Neural crest cell (in vitro differentiated cells): ENCODE measurements at regions not wholly inside any gene's neighbourhood (a gene's known extent, or its start where the extent isn't known, plus 50 kb on each side); places are given as distances from the start of the nearest gene placed in this dataset.
A peak's percentile ranks its signal among the peaks of the same experiment; 100 is the strongest.
"Not testable (repeated sequence)": the region's sequence is repeated elsewhere in the genome, so short reads cannot be mapped to it uniquely, and the experiment has no call there.

Experiments
- DNase-seq: peaks from one replicate; pipeline ENCODE4 v3.0.0; 2021; ENCODE audit warnings: low read depth, mixed read lengths, low spot score
- H3K27ac Mint-ChIP-seq: one replicate; pipeline ENCODE4 v1.8.0; 2021; ENCODE audit warnings: mild to moderate bottlenecking, mixed read lengths; ENCODE audit not compliant: unreplicated experiment
- H3K27me3 Mint-ChIP-seq: 2 replicates; pipeline ENCODE4 v1.8.0; 2021; ENCODE audit warnings: low read depth, mild to moderate bottlenecking, mixed read lengths
- H3K36me3 Mint-ChIP-seq: 2 replicates; pipeline ENCODE4 v1.8.0; 2021; ENCODE audit warnings: low read depth, mild to moderate bottlenecking, mixed read lengths
- H3K4me1 Mint-ChIP-seq: 2 replicates; pipeline ENCODE4 v1.8.0; 2021; ENCODE audit warnings: mixed read lengths
- H3K4me3 Mint-ChIP-seq: one replicate; pipeline ENCODE4 v1.8.0; 2021; ENCODE audit warnings: mild to moderate bottlenecking, mixed read lengths
- H3K9me3 Mint-ChIP-seq: 2 replicates; pipeline ENCODE4 v1.8.0; 2021; ENCODE audit warnings: mixed read lengths
- TF ChIP-seq, protein P1 (sequence below): fragments of 200-600 bp; sonication (generic); conservative IDR thresholded peaks from 2 replicates; pipeline ENCODE4 v1.5.0; 2021; ENCODE audit warnings: antibody characterized with exemption, mild to moderate bottlenecking

DNA sequence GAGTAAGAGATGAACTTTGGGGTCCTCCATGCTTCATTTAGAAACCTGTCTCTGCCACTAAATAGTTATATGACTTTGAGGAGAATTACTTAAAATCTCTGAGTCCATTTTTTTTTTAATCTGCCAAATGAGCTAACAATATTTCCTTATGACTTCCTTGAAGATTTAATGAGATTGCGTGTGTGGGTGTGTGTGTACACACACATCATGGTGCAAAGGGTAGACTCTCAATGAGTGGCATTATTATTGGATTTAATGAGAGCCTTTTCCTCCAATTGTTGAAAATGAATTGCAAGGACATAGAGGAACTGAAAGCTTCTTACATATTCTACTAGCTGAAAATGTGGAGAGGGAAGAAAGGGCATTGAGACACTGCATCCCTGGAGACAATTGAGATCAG is 573.5 kb upstream of the LUZP2 start:
- Mint-ChIP-seq H3K9me3 (no peaks in the 10 kb centered on the region), H3K4me1 (peaks cover 4% of the 10 kb centered on the region), H3K4me3 (no peak overlapping the region), H3K27ac (no peak overlapping the region), H3K36me3 (no peaks in the 10 kb centered on the region), H3K27me3 (no peaks in the 10 kb centered on the region)
- DNase-seq: no peak
- TF ChIP-seq, protein P1, sequence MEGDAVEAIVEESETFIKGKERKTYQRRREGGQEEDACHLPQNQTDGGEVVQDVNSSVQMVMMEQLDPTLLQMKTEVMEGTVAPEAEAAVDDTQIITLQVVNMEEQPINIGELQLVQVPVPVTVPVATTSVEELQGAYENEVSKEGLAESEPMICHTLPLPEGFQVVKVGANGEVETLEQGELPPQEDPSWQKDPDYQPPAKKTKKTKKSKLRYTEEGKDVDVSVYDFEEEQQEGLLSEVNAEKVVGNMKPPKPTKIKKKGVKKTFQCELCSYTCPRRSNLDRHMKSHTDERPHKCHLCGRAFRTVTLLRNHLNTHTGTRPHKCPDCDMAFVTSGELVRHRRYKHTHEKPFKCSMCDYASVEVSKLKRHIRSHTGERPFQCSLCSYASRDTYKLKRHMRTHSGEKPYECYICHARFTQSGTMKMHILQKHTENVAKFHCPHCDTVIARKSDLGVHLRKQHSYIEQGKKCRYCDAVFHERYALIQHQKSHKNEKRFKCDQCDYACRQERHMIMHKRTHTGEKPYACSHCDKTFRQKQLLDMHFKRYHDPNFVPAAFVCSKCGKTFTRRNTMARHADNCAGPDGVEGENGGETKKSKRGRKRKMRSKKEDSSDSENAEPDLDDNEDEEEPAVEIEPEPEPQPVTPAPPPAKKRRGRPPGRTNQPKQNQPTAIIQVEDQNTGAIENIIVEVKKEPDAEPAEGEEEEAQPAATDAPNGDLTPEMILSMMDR: no peak

DNA sequence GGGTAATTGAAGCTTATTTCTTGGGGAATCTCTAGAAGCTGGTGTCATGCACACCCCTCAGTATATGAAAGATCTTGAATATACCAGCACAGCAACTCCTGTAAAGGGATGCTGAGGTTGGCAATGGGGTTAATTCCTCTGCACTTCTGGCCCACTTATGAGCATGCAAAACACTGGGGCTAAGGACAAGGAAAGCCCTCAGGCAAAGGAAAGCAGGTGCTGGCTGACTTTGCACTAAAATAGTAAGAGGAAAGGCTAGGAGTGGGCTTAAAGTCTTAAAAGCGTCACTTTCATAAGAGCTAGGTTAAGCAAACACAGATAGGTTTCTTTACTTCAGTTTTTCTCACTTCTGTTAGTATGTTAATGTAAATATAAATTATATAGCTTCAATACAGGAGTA is 572.6 kb upstream of the LUZP2 start:
- DNase-seq: no peak
- Mint-ChIP-seq H3K36me3 (no peaks in the 10 kb centered on the region), H3K27me3 (no peaks in the 10 kb centered on the region), H3K4me3 (no peak overlapping the region), H3K9me3 (no peaks in the 10 kb centered on the region), H3K4me1 (peaks cover 4% of the 10 kb centered on the region), H3K27ac (no peak overlapping the region)
- TF ChIP-seq, protein P1: no peak

- Mint-ChIP-seq H3K9me3 (peaks cover 3% of the 10 kb centered on the region), H3K27me3 (no peaks in the 10 kb centered on the region), H3K4me3 (no peak overlapping the region), H3K36me3 (no peaks in the 10 kb centered on the region), H3K27ac (no peak overlapping the region), H3K4me1 (peaks cover 24% of the 10 kb centered on the region)
- TF ChIP-seq, protein P1: no peak
- DNase-seq: no peak
These were observed 565.4 kb upstream of the LUZP2 start for GRCh38 chr11:23931443-23931842.

GRCh38 chr11:23932485-23932898 is 564.4 kb upstream of the LUZP2 start:
- H3K27ac Mint-ChIP-seq: peak overlapping the region; percentile 30

DNA sequence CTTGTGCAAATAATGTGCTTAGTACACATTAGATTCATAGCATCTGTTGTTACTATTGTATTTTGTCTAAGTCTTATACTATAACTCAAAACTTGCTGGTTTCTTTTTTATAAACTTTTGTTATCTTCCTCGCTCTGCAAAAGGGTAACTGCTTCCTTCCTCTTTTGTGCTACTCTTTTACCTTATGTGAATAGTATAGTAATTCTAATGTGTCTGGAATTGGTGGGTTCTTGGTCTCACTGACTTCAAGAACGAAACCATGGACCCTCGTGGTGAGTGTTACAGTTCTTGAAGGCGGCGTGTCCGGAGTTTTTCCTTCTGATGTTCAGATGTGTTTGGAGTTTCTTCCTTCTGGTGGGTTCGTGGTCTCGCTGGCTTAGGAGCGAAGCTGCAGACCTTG is 563.1 kb upstream of the LUZP2 start:
- Mint-ChIP-seq H3K27ac (no peak overlapping the region), H3K4me3 (no peak overlapping the region), H3K27me3 (no peaks in the 10 kb centered on the region), H3K9me3 (peaks cover 3% of the 10 kb centered on the region), H3K4me1 (peaks cover 24% of the 10 kb centered on the region), H3K36me3 (no peaks in the 10 kb centered on the region)
- DNase-seq: no peak
- TF ChIP-seq, protein P1: no peak

More at GRCh38 chr11:23932485-23932898, 564.4 kb upstream of the LUZP2 start:
- Mint-ChIP-seq H3K27me3 (no peaks in the 10 kb centered on the region), H3K4me1 (peaks cover 24% of the 10 kb centered on the region), H3K9me3 (peaks cover 3% of the 10 kb centered on the region), H3K4me3 (no peak overlapping the region), H3K36me3 (no peaks in the 10 kb centered on the region)
- DNase-seq: no peak
- TF ChIP-seq, protein P1: no peak

DNA sequence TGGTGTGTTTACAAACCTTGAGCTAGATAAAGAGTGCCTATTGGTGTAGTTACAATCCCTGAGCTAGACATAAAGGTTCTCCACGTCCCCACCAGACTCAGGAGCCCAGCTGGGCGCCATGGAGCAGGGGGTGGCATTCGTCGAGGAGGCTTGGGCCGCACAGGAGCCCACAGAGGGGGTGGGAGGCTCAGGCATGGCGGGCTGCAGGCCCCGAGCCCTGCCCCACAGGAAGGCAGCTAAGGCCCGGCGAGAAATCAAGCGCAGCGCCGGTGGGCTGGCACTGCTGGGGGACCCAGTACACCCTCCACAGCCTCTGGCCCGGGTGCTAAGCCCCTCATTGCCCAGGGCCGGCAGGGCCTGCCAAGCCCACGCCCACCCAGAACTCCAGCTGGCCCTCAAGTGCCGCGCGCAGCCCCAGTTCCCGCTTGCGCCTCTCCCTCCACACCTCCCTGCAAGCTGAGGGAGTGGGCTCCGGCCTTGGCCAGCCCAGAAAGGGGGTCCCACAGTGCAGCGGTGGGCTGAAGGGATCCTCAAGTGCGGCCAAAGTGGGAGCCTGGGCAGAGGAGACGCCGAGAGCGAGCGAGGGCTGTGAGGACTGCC is 562.1 kb upstream of the LUZP2 start:
- not testable (repeated sequence) for DNase-seq, H3K27ac Mint-ChIP-seq, H3K36me3 Mint-ChIP-seq, H3K4me3 Mint-ChIP-seq, H3K9me3 Mint-ChIP-seq, H3K27me3 Mint-ChIP-seq
- H3K4me1 Mint-ChIP-seq: peaks cover 24% of the 10 kb centered on the region

- H3K36me3 Mint-ChIP-seq, H3K27me3 Mint-ChIP-seq, DNase-seq, H3K4me3 Mint-ChIP-seq, H3K9me3 Mint-ChIP-seq, H3K27ac Mint-ChIP-seq, H3K4me1 Mint-ChIP-seq: not testable (repeated sequence)
These were observed 554.6 kb upstream of the LUZP2 start for GRCh38 chr11:23942117-23942815.
